ENCODE measurements at regions not wholly inside any gene's neighbourhood (a gene's known extent, or its start where the extent isn't known, plus 50 kb on each side); places are given as distances from the start of the nearest gene placed in this dataset.

DNA sequence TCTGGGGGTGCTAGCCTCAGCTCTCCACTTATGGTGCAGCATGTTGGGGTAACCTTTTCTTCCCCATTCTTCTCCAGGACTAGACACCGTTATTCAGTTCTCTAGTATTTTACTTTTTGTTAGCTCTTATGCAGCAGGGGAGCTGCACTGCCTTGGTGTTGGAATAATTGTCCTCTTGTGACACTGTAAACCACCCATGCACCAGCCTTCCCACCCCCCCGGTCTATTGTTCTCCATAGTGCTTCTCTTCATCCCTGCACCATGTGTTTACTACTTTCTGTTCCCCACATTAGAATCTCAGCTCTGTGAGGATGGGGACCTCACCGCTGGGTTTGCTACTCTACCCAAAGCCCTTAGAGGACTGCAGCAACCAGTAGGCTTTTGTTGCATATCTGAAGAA lies 230.7 kb downstream of the RPS24 start:
- Histone ChIP-seq H3K27me3 (replicated peaks in 1 of 4; ENCODE audit: control extremely low read depth in 1 of 4, control insufficient read depth in 3 of 4, insufficient read depth in 4 of 4, low read length in 3 of 4) (peaks cover 0 to 4% (median 0%) of the 10 kb centered on the region in 4 experiments), H3K79me2 (ENCODE audit: control insufficient read depth, insufficient read depth, low read length) (no peaks in the 10 kb centered on the region), H3K27ac (ENCODE audit: low read length in 2 of 2) (no peak overlapping the region), H3K36me3 (replicated peaks in 1 of 2; ENCODE audit: control extremely low read depth in 1 of 2, control insufficient read depth in 1 of 2, extremely low read depth in 1 of 2, insufficient read depth in 2 of 2, low read length in 1 of 2) (no peaks in the 10 kb centered on the region), H2AFZ (ENCODE audit: insufficient read depth, low read depth, low read length, poor library complexity, severe bottlenecking) (no peak overlapping the region), H3K9me3 (ENCODE audit: control extremely low read depth in 1 of 3, control insufficient read depth in 2 of 3, insufficient read depth in 1 of 3, low read length in 2 of 3) (no peaks in the 10 kb centered on the region), H3K4me3 (ENCODE audit: control extremely low read depth in 1 of 5, extremely low read depth in 1 of 5, insufficient read depth in 1 of 5, low read depth in 2 of 5, low read length in 4 of 5) (no peak overlapping the region), H4K20me1 (ENCODE audit: control insufficient read depth, insufficient read depth, low read length, poor library complexity, severe bottlenecking) (no peaks in the 10 kb centered on the region), H3K9ac (ENCODE audit: low read length) (no peak overlapping the region), H3K4me1 (ENCODE audit: control insufficient read depth in 2 of 2, insufficient read depth in 2 of 2, low read length in 2 of 2) (no peaks in the 10 kb centered on the region), H3K4me2 (replicated peaks; ENCODE audit: low read depth, low read length, poor library complexity, severe bottlenecking) (no peak overlapping the region)
- Mint-ChIP-seq H3K27ac (no peak overlapping the region), H3K27me3 (peaks cover 3% of the 10 kb centered on the region), H3K9me3 (ENCODE audit: insufficient read depth) (no peaks in the 10 kb centered on the region), H3K4me3 (no peak overlapping the region), H3K4me1 (no peaks in the 10 kb centered on the region)
- intact Hi-C loops (cut with micrococcal nuclease), result no loop called here
- WGBS (ENCODE audit: insufficient coverage), result no CpG with 5 or more reads among the region's 3 CpGs
- TF ChIP-seq, protein P1, sequence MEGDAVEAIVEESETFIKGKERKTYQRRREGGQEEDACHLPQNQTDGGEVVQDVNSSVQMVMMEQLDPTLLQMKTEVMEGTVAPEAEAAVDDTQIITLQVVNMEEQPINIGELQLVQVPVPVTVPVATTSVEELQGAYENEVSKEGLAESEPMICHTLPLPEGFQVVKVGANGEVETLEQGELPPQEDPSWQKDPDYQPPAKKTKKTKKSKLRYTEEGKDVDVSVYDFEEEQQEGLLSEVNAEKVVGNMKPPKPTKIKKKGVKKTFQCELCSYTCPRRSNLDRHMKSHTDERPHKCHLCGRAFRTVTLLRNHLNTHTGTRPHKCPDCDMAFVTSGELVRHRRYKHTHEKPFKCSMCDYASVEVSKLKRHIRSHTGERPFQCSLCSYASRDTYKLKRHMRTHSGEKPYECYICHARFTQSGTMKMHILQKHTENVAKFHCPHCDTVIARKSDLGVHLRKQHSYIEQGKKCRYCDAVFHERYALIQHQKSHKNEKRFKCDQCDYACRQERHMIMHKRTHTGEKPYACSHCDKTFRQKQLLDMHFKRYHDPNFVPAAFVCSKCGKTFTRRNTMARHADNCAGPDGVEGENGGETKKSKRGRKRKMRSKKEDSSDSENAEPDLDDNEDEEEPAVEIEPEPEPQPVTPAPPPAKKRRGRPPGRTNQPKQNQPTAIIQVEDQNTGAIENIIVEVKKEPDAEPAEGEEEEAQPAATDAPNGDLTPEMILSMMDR (IDR thresholded peaks at IDR 0.05), result no peak
- TF ChIP-seq EZH2 (IDR thresholded peaks at IDR 0.05; ENCODE audit: borderline replicate concordance, insufficient read depth, low read depth, low read length, poor library complexity, severe bottlenecking), result no peak
- POLR2A ChIA-PET, result no interaction called here
- CTCF ChIA-PET, result no interaction called here
- ATAC-seq (ENCODE audit: low read depth) (no peak), DNase-seq (no peak)

DNA sequence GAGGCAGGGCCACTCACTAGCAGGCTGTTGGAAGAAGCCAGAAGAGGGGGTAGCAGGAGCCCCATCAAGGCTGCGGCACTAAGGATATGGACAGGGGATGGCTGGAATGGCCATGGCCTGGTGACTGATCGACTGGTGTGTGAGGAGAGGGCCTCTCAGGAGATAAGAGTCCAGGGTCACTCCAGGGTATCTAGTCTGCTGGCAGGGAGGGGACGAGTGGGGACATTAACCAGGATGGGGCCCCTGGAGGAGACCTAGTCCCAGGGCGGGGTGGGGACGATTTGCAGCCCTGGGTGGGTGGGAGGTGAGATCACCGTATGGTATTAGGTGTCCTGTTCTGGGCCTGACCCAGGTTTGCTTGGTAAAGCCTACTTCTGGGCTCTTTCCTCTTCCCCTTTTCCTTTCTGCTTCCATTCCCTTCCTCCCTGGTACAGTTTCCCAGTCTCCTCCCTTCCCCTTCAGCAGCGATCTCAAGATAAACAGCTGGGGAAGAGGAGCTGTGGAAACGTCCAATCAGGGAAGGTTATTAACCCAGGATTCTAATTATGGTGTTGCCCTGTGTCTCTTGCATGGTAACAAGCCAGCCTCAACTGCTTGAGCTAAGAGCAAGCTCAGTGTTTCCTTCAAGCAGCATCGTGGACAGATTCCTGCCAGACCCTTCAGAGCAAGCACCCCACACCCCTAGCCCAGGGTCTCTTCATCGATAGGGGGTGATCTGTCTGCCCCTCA lies 233.2 kb downstream of the RPS24 start:
- ATAC-seq (ENCODE audit: low read depth), result no peak
- 81% methylated on average over 7 of the region's 10 CpGs for WGBS (ENCODE audit: insufficient coverage)
- no peaks in the 10 kb centered on the region for H3K4me1 ChIP-seq (ENCODE audit: control insufficient read depth in 2 of 2, insufficient read depth in 2 of 2, low read length in 2 of 2)
- no peaks in the 10 kb centered on the region for H3K9me3 Mint-ChIP-seq (ENCODE audit: insufficient read depth)
- no peaks in the 10 kb centered on the region for H3K9me3 ChIP-seq (ENCODE audit: control extremely low read depth in 1 of 3, control insufficient read depth in 2 of 3, insufficient read depth in 1 of 3, low read length in 2 of 3)
- H3K36me3 ChIP-seq (replicated peaks in 1 of 2; ENCODE audit: control extremely low read depth in 1 of 2, control insufficient read depth in 1 of 2, extremely low read depth in 1 of 2, insufficient read depth in 2 of 2, low read length in 1 of 2), result no peaks in the 10 kb centered on the region
- H3K79me2 ChIP-seq (ENCODE audit: control insufficient read depth, insufficient read depth, low read length), result no peaks in the 10 kb centered on the region
- ChIA-PET CTCF (no interaction called here), POLR2A (no interaction called here)
- no peak overlapping the region for H3K27ac Mint-ChIP-seq
- H3K27me3 Mint-ChIP-seq, result peaks cover 5% of the 10 kb centered on the region
- TF ChIP-seq EZH2 (IDR thresholded peaks at IDR 0.05; ENCODE audit: borderline replicate concordance, insufficient read depth, low read depth, low read length, poor library complexity, severe bottlenecking), result no peak
- TF ChIP-seq, protein P1 (IDR thresholded peaks at IDR 0.05), result no peak
- no peaks in the 10 kb centered on the region for H3K4me1 Mint-ChIP-seq
- no peak for DNase-seq
- no peak overlapping the region for H3K4me3 Mint-ChIP-seq
- intact Hi-C loops (cut with micrococcal nuclease), result no loop called here
- no peak overlapping the region for H3K4me2 ChIP-seq (replicated peaks; ENCODE audit: low read depth, low read length, poor library complexity, severe bottlenecking)
- H4K20me1 ChIP-seq (ENCODE audit: control insufficient read depth, insufficient read depth, low read length, poor library complexity, severe bottlenecking), result no peaks in the 10 kb centered on the region
- no peak overlapping the region for H2AFZ ChIP-seq (ENCODE audit: insufficient read depth, low read depth, low read length, poor library complexity, severe bottlenecking)
- H3K27ac ChIP-seq (ENCODE audit: low read length in 2 of 2), result no peak overlapping the region
- H3K4me3 ChIP-seq (ENCODE audit: control extremely low read depth in 1 of 5, extremely low read depth in 1 of 5, insufficient read depth in 1 of 5, low read depth in 2 of 5, low read length in 4 of 5), result no peak overlapping the region
- no peaks in the 10 kb centered on the region for H3K27me3 ChIP-seq (replicated peaks in 1 of 4; ENCODE audit: control extremely low read depth in 1 of 4, control insufficient read depth in 3 of 4, insufficient read depth in 4 of 4, low read length in 3 of 4)
- no peak overlapping the region for H3K9ac ChIP-seq (ENCODE audit: low read length)
